IPS DF 6.9 (cell line): ENCODE measurements at regions not wholly inside any gene's neighbourhood (a gene's known extent, or its start where the extent isn't known, plus 50 kb on each side); places are given as distances from the start of the nearest gene placed in this dataset.
A peak's percentile ranks its signal among the peaks of the same experiment; 100 is the strongest.
"Not testable (repeated sequence)": the region's sequence is repeated elsewhere in the genome, so short reads cannot be mapped to it uniquely, and the experiment has no call there.

Source experiments
- DNase-seq: peaks from one replicate; pipeline ENCODE4 v3.0.0-alpha.2; 2013; ENCODE audit warnings: low read depth, low spot score
- H3K27ac ChIP-seq: one replicate; pipeline ENCODE4 v1.5.1; 2013; ENCODE audit warnings: low read length, control low read depth
- H3K27me3 ChIP-seq: 2 replicates; pipeline ENCODE4 v1.6.1; 2013; ENCODE audit warnings: mild to moderate bottlenecking, low read length; ENCODE audit not compliant: control insufficient read depth, insufficient read depth
- H3K36me3 ChIP-seq: 2 replicates; pipeline ENCODE4 v1.6.1; 2013; ENCODE audit warnings: low read length; ENCODE audit not compliant: control insufficient read depth, insufficient read depth
- H3K4me1 ChIP-seq: 2 replicates; pipeline ENCODE4 v1.6.1; 2013; ENCODE audit warnings: low read length; ENCODE audit not compliant: control insufficient read depth, insufficient read depth
- H3K4me3 ChIP-seq: 2 replicates; pipeline ENCODE4 v1.5.1; 2013; ENCODE audit warnings: mild to moderate bottlenecking, low read length
- H3K9me3 ChIP-seq: 2 replicates; pipeline ENCODE4 v1.6.1; 2013; ENCODE audit warnings: low read length, inconsistent platforms; ENCODE audit not compliant: control insufficient read depth, insufficient read depth
- WGBS: extraction: QIAGEN DNeasy Blood & Tissue Kit; methylation state at CpG from one replicate; pipeline ENCODE4 v1.1.7; 2013; ENCODE audit warnings: mixed read lengths, missing lambda C conversion rate; ENCODE audit not compliant: insufficient read length, insufficient coverage; 5-methylcytosine and 5-hydroxymethylcytosine counted together

DNA sequence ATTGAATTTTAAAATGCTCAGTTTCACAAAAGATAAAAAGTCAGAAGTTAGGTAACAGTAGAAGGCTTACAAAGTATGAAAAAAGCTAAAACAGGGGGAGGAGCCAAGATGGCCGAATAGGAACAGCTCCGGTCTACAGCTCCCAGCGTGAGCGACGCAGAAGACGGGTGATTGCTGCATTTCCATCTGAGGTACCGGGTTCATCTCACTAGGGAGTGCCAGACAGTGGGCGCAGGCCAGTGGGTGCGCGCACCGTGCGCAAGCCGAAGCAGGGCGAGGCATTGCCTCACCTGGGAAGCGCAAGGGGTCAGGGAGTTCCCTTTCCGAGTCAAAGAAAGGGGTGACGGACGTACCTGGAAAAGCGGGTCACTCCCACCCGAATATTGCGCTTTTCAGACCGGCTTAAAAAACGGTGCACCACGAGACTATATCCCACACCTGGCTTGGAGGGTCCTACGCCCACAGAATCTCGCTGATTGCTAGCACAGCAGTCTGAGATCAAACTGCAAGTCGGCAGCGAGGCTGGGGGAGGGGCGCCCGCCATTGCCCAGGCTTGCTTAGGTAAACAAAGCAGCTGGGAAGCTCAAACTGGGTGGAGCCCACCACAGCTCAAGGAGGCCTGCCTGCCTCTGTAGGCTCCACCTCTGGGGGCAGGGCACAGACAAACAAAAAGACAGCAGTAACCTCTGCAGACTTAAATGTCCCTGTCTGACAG lies 420.6 kb downstream of the ZFHX3 start:
- H3K36me3 ChIP-seq, H3K4me1 ChIP-seq, H3K27me3 ChIP-seq, DNase-seq, H3K9me3 ChIP-seq, H3K27ac ChIP-seq: not testable (repeated sequence)
- H3K4me3 ChIP-seq, result peak overlapping the region; percentile 35; the same call in 1 of the 2 replicates
- no CpG with 5 or more reads among the region's 30 CpGs for WGBS

DNA sequence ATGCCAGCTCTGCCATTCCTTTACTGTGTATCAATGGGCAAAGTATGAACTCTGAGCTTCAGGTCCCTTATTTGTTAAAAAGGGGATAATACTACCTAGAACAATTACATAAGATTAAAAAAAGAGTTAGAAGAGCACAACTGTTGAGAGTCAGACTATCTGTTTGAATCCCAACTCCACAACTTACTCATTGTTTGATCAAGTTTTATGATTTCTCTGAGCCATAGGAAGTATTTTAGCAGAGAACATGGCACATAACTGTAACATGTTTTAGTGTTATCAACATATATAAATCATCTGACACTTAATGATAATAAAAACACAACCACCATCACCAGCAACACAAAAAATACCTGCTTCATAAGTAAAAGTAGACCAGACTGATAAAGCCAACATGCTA lies 421.3 kb downstream of the ZFHX3 start:
- Histone ChIP-seq H3K9me3 (no peaks in the 10 kb centered on the region), H3K27ac (no peak overlapping the region), H3K4me1 (no peaks in the 10 kb centered on the region), H3K36me3 (no peaks in the 10 kb centered on the region), H3K27me3 (no peaks in the 10 kb centered on the region), H3K4me3 (no peak overlapping the region)
- DNase-seq, result no peak

DNA sequence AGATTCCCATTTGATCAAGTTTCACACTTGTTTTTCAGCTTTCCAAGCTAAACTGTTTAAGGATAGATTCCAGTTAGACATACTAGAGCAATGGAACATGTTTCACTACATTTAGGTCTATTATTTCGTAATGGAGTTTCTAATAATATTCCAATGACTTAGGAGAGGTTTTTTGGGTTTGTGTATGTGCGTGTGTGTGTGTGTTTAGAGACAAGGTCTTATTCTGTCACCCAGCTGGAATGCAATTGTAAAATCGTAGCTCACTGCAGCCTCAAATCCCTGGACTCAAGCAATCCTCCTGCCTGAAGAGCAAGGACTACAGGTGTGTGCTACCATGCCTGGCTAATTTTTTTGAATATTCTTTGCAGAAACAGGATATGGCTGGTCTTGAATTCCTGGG lies 426.3 kb downstream of the ZFHX3 start:
- DNase-seq, result no peak
- WGBS, result 100% methylated on average over 2 of the region's 3 CpGs

GRCh38 chr16:72620853-72621252 lies 427.1 kb downstream of the ZFHX3 start:
- WGBS, result no CpG with 5 or more reads among the region's 2 CpGs
- no peak for DNase-seq
- H3K27me3 ChIP-seq, result no peaks in the 10 kb centered on the region
- H3K36me3 ChIP-seq, result no peaks in the 10 kb centered on the region
- H3K27ac ChIP-seq, result no peak overlapping the region
- H3K4me1 ChIP-seq, result no peaks in the 10 kb centered on the region
- no peak overlapping the region for H3K4me3 ChIP-seq
- H3K9me3 ChIP-seq, result no peaks in the 10 kb centered on the region

More for the DNA sequence above, 426.3 kb downstream of the ZFHX3 start:
- Histone ChIP-seq H3K36me3 (no peaks in the 10 kb centered on the region), H3K4me1 (no peaks in the 10 kb centered on the region), H3K4me3 (no peak overlapping the region), H3K27ac (no peak overlapping the region), H3K9me3 (no peaks in the 10 kb centered on the region), H3K27me3 (no peaks in the 10 kb centered on the region)

DNA sequence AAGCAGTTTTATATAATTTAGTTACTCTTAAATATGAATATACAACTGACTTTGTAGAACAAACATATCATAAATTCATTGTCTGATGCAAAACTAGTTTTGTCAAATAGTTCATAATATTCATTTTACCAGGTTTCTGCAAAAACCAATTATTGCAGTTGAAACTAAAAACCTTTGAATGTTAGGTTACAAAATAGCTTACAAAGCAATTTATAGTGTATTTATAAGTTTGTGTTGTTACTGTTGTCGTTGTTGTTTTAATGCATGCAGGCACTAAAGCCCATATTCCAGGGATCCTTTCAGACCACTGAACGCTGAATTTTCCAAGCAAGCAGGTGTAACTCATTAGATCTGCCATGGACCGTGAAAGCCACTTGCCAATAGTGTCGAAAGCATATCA lies 427.6 kb downstream of the ZFHX3 start:
- H3K27me3 ChIP-seq, result no peaks in the 10 kb centered on the region
- no peaks in the 10 kb centered on the region for H3K9me3 ChIP-seq
- no peak overlapping the region for H3K27ac ChIP-seq
- no peak overlapping the region for H3K4me3 ChIP-seq
- no CpG with 5 or more reads among the region's 4 CpGs for WGBS
- no peaks in the 10 kb centered on the region for H3K4me1 ChIP-seq
- no peak for DNase-seq
- no peaks in the 10 kb centered on the region for H3K36me3 ChIP-seq

- Histone ChIP-seq H3K4me3 (no peak overlapping the region), H3K4me1 (no peaks in the 10 kb centered on the region), H3K27ac (no peak overlapping the region), H3K27me3 (no peaks in the 10 kb centered on the region), H3K36me3 (no peaks in the 10 kb centered on the region), H3K9me3 (no peaks in the 10 kb centered on the region)
- no peak for DNase-seq
- no CpG with 5 or more reads among the region's 4 CpGs for WGBS
Measured at GRCh38 chr16:72615856-72616255, 432.1 kb downstream of the ZFHX3 start.

DNA sequence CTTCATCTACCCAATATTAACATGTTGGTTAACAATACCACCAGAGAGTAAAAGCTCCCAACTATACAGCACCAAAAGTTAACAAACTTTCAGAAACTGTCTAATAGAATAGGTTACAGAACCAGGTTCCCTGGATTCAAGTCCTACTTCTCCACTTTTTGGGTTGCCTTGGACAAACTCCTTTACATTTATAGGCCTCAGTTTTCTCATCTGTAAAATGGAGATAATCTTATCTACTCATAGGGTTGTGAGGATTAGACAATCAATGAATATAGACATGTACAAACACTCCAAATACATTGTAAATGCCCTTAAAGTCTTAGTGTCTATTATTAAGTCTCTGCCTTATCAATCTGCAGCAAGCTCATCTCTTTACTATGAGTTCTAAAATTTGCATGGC lies 435.2 kb downstream of the ZFHX3 start:
- Histone ChIP-seq H3K27me3 (no peaks in the 10 kb centered on the region), H3K27ac (no peak overlapping the region)
- DNase-seq, result no peak

GRCh38 chr16:72612256-72612655 lies 435.7 kb downstream of the ZFHX3 start:
- H3K27me3 ChIP-seq, result no peaks in the 10 kb centered on the region
- no peak overlapping the region for H3K4me3 ChIP-seq
- WGBS, result no CpG with 5 or more reads among the region's 2 CpGs
- no peaks in the 10 kb centered on the region for H3K36me3 ChIP-seq
- H3K4me1 ChIP-seq, result no peaks in the 10 kb centered on the region; the same call in 1 of the 2 replicates
- no peak overlapping the region for H3K27ac ChIP-seq
- H3K9me3 ChIP-seq, result no peaks in the 10 kb centered on the region
- DNase-seq, result no peak

More for the DNA sequence above, 435.2 kb downstream of the ZFHX3 start:
- H3K36me3 ChIP-seq, result no peaks in the 10 kb centered on the region
- H3K9me3 ChIP-seq, result no peaks in the 10 kb centered on the region
- no peak overlapping the region for H3K4me3 ChIP-seq
- H3K4me1 ChIP-seq, result no peaks in the 10 kb centered on the region; the same call in 1 of the 2 replicates

GRCh38 chr16:72609933-72610332 lies 438.0 kb upstream of the PMFBP1 start:
- no CpG with 5 or more reads among the region's 3 CpGs for whole genome bisulfite sequencing
- H3K36me3 ChIP-seq, result no peaks in the 10 kb centered on the region

DNA sequence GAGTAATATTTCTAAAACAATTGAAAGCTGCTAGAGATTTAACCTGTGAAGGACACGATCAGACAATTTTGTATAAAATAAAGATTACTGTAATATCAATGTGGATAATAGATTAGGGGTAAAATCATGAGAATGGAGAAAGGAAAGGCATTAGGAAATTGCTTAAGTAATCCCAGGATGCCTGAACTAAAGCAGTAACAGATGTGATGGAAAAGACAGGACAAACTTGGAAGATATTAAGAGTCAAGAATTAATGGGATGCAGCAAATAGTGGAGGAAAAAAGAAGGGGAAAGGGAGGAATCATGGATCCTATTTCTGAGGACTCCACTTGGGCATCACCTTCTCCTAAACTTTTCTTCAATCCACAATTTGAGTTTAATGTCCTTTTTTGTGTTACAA lies 437.1 kb upstream of the PMFBP1 start:
- H3K4me3 ChIP-seq, result no peak overlapping the region
- no peaks in the 10 kb centered on the region; the same call in 1 of the 2 replicates for H3K4me1 ChIP-seq
- no peaks in the 10 kb centered on the region for H3K27me3 ChIP-seq
- H3K27ac ChIP-seq, result no peak overlapping the region
- DNase-seq, result no peak
- WGBS, result no CpG with 5 or more reads among the region's 1 CpG
- H3K36me3 ChIP-seq, result no peaks in the 10 kb centered on the region
- no peaks in the 10 kb centered on the region for H3K9me3 ChIP-seq

More at GRCh38 chr16:72609933-72610332, 438.0 kb upstream of the PMFBP1 start:
- DNase-seq, result no peak
- Histone ChIP-seq H3K27ac (no peak overlapping the region), H3K4me1 (no peaks in the 10 kb centered on the region; the same call in 1 of the 2 replicates), H3K4me3 (no peak overlapping the region), H3K27me3 (no peaks in the 10 kb centered on the region), H3K9me3 (no peaks in the 10 kb centered on the region)

- no peak for DNase-seq
- Histone ChIP-seq H3K27me3 (no peaks in the 10 kb centered on the region), H3K4me1 (no peaks in the 10 kb centered on the region), H3K9me3 (no peaks in the 10 kb centered on the region), H3K4me3 (no peak overlapping the region), H3K36me3 (no peaks in the 10 kb centered on the region), H3K27ac (no peak overlapping the region)
- no CpG with 5 or more reads among the region's 3 CpGs for WGBS
Measured at GRCh38 chr16:72604375-72604774, 432.4 kb upstream of the PMFBP1 start.
